ENCODE measurements at regions not wholly inside any gene's neighbourhood (a gene's known extent, or its start where the extent isn't known, plus 50 kb on each side); places are given as distances from the start of the nearest gene placed in this dataset.

GRCh38 chr15:93500155-93500554 is 411.1 kb upstream of the RGMA start:
- H3K36me3 ChIP-seq (ENCODE audit: control insufficient read depth in 2 of 4, insufficient read depth in 4 of 4, low read length in 3 of 4): no peaks in the 10 kb centered on the region
- H4K20me1 ChIP-seq (replicated peaks in 1 of 2; ENCODE audit: control insufficient read depth in 1 of 2, insufficient read depth in 2 of 2, low read length in 2 of 2): no peaks in the 10 kb centered on the region
- no peak overlapping the region for H3K14ac ChIP-seq (ENCODE audit: insufficient read length)
- no peak overlapping the region for H2BK5ac ChIP-seq (ENCODE audit: low read depth, low read length)
- H3K79me1 ChIP-seq (ENCODE audit: low read depth, low read length): no peaks in the 10 kb centered on the region
- no peak for TF ChIP-seq KDM1A (IDR thresholded peaks at IDR 0.05; ENCODE audit: borderline replicate concordance, low read length)
- no peak for TF ChIP-seq SAP30 (IDR thresholded peaks at IDR 0.05; ENCODE audit: insufficient read depth, insufficient replicate concordance, low read length)
- TF ChIP-seq PHF8 (conservative IDR thresholded peaks at IDR 0.05; ENCODE audit: low read depth, low read length): no peak
- no peak for TF ChIP-seq NANOG (IDR thresholded peaks at IDR 0.05; ENCODE audit: insufficient read depth, low read depth, low read length, poor library complexity, severe bottlenecking)
- H2BK15ac ChIP-seq (ENCODE audit: low read length): no peak overlapping the region
- no peak overlapping the region for H3K9ac ChIP-seq (replicated peaks in 1 of 4; ENCODE audit: extremely low read depth in 1 of 4, low read depth in 3 of 4, low read length in 3 of 4)
- ChIA-PET POLR2A (ENCODE audit: partially characterized antibody) (no interaction called here), CTCF (ENCODE audit: partially characterized antibody) (interaction anchor here (1.0 to 1.5 kb wide), 2 partner anchors 12 to 470 kb away, joined by 3 to 4 read pairs; no protein-coding TSS in a partner anchor)
- H3K23ac ChIP-seq (ENCODE audit: insufficient read length): no peak overlapping the region
- H3K79me2 ChIP-seq (ENCODE audit: control insufficient read depth in 1 of 2, insufficient read depth in 2 of 2, low read length in 2 of 2): no peaks in the 10 kb centered on the region
- no peak overlapping the region for H3K56ac ChIP-seq (replicated peaks; ENCODE audit: insufficient read length, low read depth, low read length)
- H3K23me2 ChIP-seq (ENCODE audit: low read depth, low read length): no peaks in the 10 kb centered on the region
- H4K91ac ChIP-seq (replicated peaks; ENCODE audit: insufficient read length, low read length): no peak overlapping the region
- FAIRE-seq (no peak), DNase-seq (ENCODE audit: low read depth in 1 of 2, low spot score in 2 of 2) (no peak)
- H3K27me3 ChIP-seq (replicated peaks in 1 of 4; ENCODE audit: control insufficient read depth in 3 of 4, extremely low read depth in 1 of 4, insufficient read depth in 3 of 4, low read length in 3 of 4): no peaks in the 10 kb centered on the region
- H2BK20ac ChIP-seq (ENCODE audit: low read length): no peak overlapping the region
- no peak overlapping the region for H2BK120ac ChIP-seq (replicated peaks; ENCODE audit: low read depth, low read length)
- no peak overlapping the region for H3K18ac ChIP-seq (ENCODE audit: extremely low read depth, low read length)
- no peak overlapping the region for H2AK5ac ChIP-seq (ENCODE audit: low read depth, low read length)
- no peaks in the 10 kb centered on the region for H3K9me3 ChIP-seq (ENCODE audit: insufficient read depth in 2 of 2, low read depth in 1 of 2, low read length in 1 of 2)
- no peak overlapping the region for H3K4ac ChIP-seq (replicated peaks; ENCODE audit: insufficient read length, low read depth, low read length)
- WGBS, 2 experiments (ENCODE audit: extremely low coverage in 1 of 2, insufficient coverage in 1 of 2, insufficient read length in 1 of 2, insufficient replicate concordance in 2 of 2, low coverage in 1 of 2, low lambda C conversion rate in 2 of 2, missing lambda C conversion rate in 1 of 2): 95% methylated on average over 2 of the region's 2 CpGs; no CpG with 5 or more reads in 1 of the 2 experiments
- no peak overlapping the region for H3K4me2 ChIP-seq (ENCODE audit: insufficient read depth in 1 of 2, low read depth in 2 of 2, low read length in 2 of 2)
- peaks cover 0 to 6% (median 2%) of the 10 kb centered on the region in 4 experiments; a peak in 3 of 7 replicates for H3K4me1 ChIP-seq (replicated peaks in 1 of 4; ENCODE audit: control insufficient read depth in 3 of 4, insufficient read depth in 4 of 4, low read length in 3 of 4)
- H3K4me3 ChIP-seq (ENCODE audit: extremely low read depth in 1 of 4, insufficient read depth in 2 of 4, low read depth in 3 of 4, low read length in 4 of 4): no peak overlapping the region
- no peak overlapping the region for H4K5ac ChIP-seq (ENCODE audit: insufficient read length, low read depth, low read length)
- no peak overlapping the region for H4K8ac ChIP-seq (ENCODE audit: extremely low read depth, insufficient read depth, low read length)
- H2BK12ac ChIP-seq (ENCODE audit: low read depth, low read length): no peak overlapping the region
- H3K27ac ChIP-seq (ENCODE audit: low read depth, low read length): no peak overlapping the region
- no peak overlapping the region for H2AFZ ChIP-seq (ENCODE audit: low read length)

Measured in H1 (cell line).